CD14-positive monocyte (primary cell): ENCODE measurements at regions not wholly inside any gene's neighbourhood (a gene's known extent, or its start where the extent isn't known, plus 50 kb on each side); places are given as distances from the start of the nearest gene placed in this dataset.

Experiments
- DNase-seq, 3 donors: peaks; one replicate each; pipeline ENCODE4 v3.0.0-alpha.2; 2011 to 2022
- H2AFZ ChIP-seq: 2 replicates; pipeline ENCODE4 v1.6.0; 2012; ENCODE audit warnings: mild to moderate bottlenecking, low read depth, low read length, inconsistent platforms; ENCODE audit not compliant: insufficient read depth, poor library complexity, severe bottlenecking
- H3K27ac ChIP-seq, 2 donors: 1 replicate in 1 of 2; 2 replicates in 1 of 2; pipeline ENCODE4 v1.5.1; 2012 to 2013; ENCODE audit warnings: low read length in 2 of 2, control low read depth in 1 of 2, inconsistent platforms in 1 of 2, low read depth in 1 of 2, mild to moderate bottlenecking in 1 of 2
- H3K27me3 ChIP-seq, 2 donors: one replicate each; pipeline versions ENCODE4 v1.6.0 to v1.6.1; 2011 to 2013; ENCODE audit warnings: low read length in 2 of 2; ENCODE audit not compliant: control insufficient read depth in 2 of 2, insufficient read depth in 2 of 2
- H3K36me3 ChIP-seq, 2 donors: replicated peaks in 1 of 2; 1 replicate in 1 of 2; 2 replicates in 1 of 2; pipeline versions ENCODE4 v1.5.1 to v1.6.1; 2012 to 2013; ENCODE audit warnings: low read length in 2 of 2, control low read depth in 1 of 2, inconsistent platforms in 1 of 2, mild to moderate bottlenecking in 1 of 2; ENCODE audit not compliant: insufficient read depth in 2 of 2, control insufficient read depth in 1 of 2
- H3K4me1 ChIP-seq, 2 donors: 1 replicate in 1 of 2; 2 replicates in 1 of 2; pipeline versions ENCODE4 v1.5.1 to v1.6.1; 2012 to 2013; ENCODE audit warnings: low read length in 2 of 2, control low read depth in 1 of 2, inconsistent platforms in 1 of 2, mild to moderate bottlenecking in 1 of 2, moderate library complexity in 1 of 2; ENCODE audit not compliant: insufficient read depth in 2 of 2, control insufficient read depth in 1 of 2
- H3K4me2 ChIP-seq: replicated peaks from 2 replicates; pipeline ENCODE3; 2012; ENCODE audit warnings: low read length, moderate library complexity, mild to moderate bottlenecking; ENCODE audit not compliant: poor library complexity, severe bottlenecking; ENCODE audit errors: extremely low read depth
- H3K4me3 ChIP-seq, 3 experiments: fragments of 200-600 bp in 1 of 3; sonication (generic) in 1 of 3; replicated peaks in 1 of 3; 1 replicate in 2 of 3; 2 replicates in 1 of 3; pipeline ENCODE4 v1.5.1; 2011 to 2013; ENCODE audit warnings: low read length in 3 of 3, mild to moderate bottlenecking in 3 of 3, control low read depth in 2 of 3, low read depth in 2 of 3, inconsistent platforms in 1 of 3, moderate library complexity in 1 of 3
- H3K79me2 ChIP-seq: 2 replicates; pipeline ENCODE4 v1.6.0; 2012; ENCODE audit warnings: mild to moderate bottlenecking, control low read depth, inconsistent platforms, low read length, moderate library complexity; ENCODE audit not compliant: insufficient read depth
- H3K9ac ChIP-seq: 2 replicates; pipeline ENCODE4 v1.6.0; 2017; ENCODE audit warnings: low read length, mild to moderate bottlenecking; ENCODE audit not compliant: insufficient read depth, poor library complexity, severe bottlenecking
- H3K9me3 ChIP-seq, 2 donors: replicated peaks in 1 of 2; 1 replicate in 1 of 2; 2 replicates in 1 of 2; pipeline versions ENCODE4 v1.5.1 to v1.6.1; 2012 to 2013; ENCODE audit warnings: low read length in 2 of 2, control low read depth in 1 of 2; ENCODE audit not compliant: control insufficient read depth in 1 of 2, insufficient read depth in 1 of 2
- H4K20me1 ChIP-seq: 2 replicates; pipeline ENCODE4 v1.6.0; 2012; ENCODE audit warnings: mild to moderate bottlenecking, low read length, control low read depth, moderate library complexity; ENCODE audit not compliant: insufficient read depth
- H3K27ac Mint-ChIP-seq, 7 donors: one replicate each; pipeline ENCODE4 v1.8.0; 2020; ENCODE audit warnings: mild to moderate bottlenecking in 7 of 7, mixed read lengths in 7 of 7, moderate library complexity in 6 of 7, inconsistent platforms in 2 of 7
- H3K27me3 Mint-ChIP-seq, 3 donors: one replicate each; pipeline ENCODE4 v1.8.0; 2021 to 2022; ENCODE audit warnings: low read depth in 3 of 3, mild to moderate bottlenecking in 3 of 3, mixed read lengths in 3 of 3, moderate library complexity in 3 of 3, inconsistent platforms in 1 of 3
- H3K36me3 Mint-ChIP-seq, 2 donors: one replicate each; pipeline ENCODE4 v1.8.0; 2020; ENCODE audit warnings: mixed read lengths in 2 of 2, inconsistent platforms in 1 of 2, mild to moderate bottlenecking in 1 of 2
- H3K4me1 Mint-ChIP-seq: one replicate; pipeline ENCODE4 v1.8.0; 2020; ENCODE audit warnings: mild to moderate bottlenecking, mixed read lengths
- H3K4me3 Mint-ChIP-seq, 2 donors: one replicate each; pipeline ENCODE4 v1.8.0; 2020; ENCODE audit warnings: mild to moderate bottlenecking in 2 of 2, mixed read lengths in 2 of 2, moderate library complexity in 1 of 2
- H3K9me3 Mint-ChIP-seq, 7 donors: one replicate each; pipeline ENCODE4 v1.8.0; 2020 to 2022; ENCODE audit warnings: mixed read lengths in 7 of 7, mild to moderate bottlenecking in 6 of 7, moderate library complexity in 6 of 7, inconsistent platforms in 2 of 7
- CTCF ChIP-seq: fragments of 200-600 bp; IDR thresholded peaks from one replicate; pipeline ENCODE4 v1.8.0; 2022; ENCODE audit warnings: antibody characterized with exemption, mild to moderate bottlenecking
- WGBS: methylation state at CpG from one replicate; pipeline ENCODE4 v1.1.5; 2013; ENCODE audit warnings: missing lambda C conversion rate; ENCODE audit not compliant: insufficient coverage; 5-methylcytosine and 5-hydroxymethylcytosine counted together
- intact Hi-C, 2 donors: fragments of 100-400 bp; cut with micrococcal nuclease; formaldehyde crosslinking; loops; one replicate each; pipeline versions ENCODE4 v1.15.0 to v1.15.1; 2023

- Histone ChIP-seq H2AFZ (no peak overlapping the region), H3K4me3 (no peak overlapping the region), H3K27ac (no peak overlapping the region), H3K4me2 (no peak overlapping the region), H3K9me3 (no peaks in the 10 kb centered on the region), H3K36me3 (peaks cover 0 to 15% of the 10 kb centered on the region in 2 donors), H4K20me1 (peaks cover 88% of the 10 kb centered on the region), H3K4me1 (peaks cover under 1 to 2% of the 10 kb centered on the region in 2 donors), H3K27me3 (no peaks in the 10 kb centered on the region), H3K79me2 (peaks cover 87% of the 10 kb centered on the region), H3K9ac (no peak overlapping the region)
- Mint-ChIP-seq H3K27me3 (no peaks in the 10 kb centered on the region), H3K4me1 (peaks cover 9% of the 10 kb centered on the region), H3K4me3 (no peak overlapping the region), H3K36me3 (peaks cover 19 to 26% of the 10 kb centered on the region in 2 donors), H3K27ac (no peak overlapping the region), H3K9me3 (peaks cover 0 to 4% (median 0%) of the 10 kb centered on the region in 7 donors)
- no peak for DNase-seq
- TF ChIP-seq CTCF = no peak
- 99% methylated on average over 5 of the region's 5 CpGs for WGBS
- intact Hi-C loops = no loop called here
These were observed 105.1 kb downstream of the UTRN start for GRCh38 chr6:144390202-144390601.

GRCh38 chr6:144390886-144391285 is 105.8 kb downstream of the UTRN start:
- intact Hi-C loops = no loop called here
- Histone ChIP-seq H3K4me1 (peaks cover 5 to 9% of the 10 kb centered on the region in 2 donors), H3K9ac (no peak overlapping the region), H3K9me3 (no peaks in the 10 kb centered on the region), H4K20me1 (peaks cover 88% of the 10 kb centered on the region), H3K36me3 (peaks cover 0 to 15% of the 10 kb centered on the region in 2 donors), H3K79me2 (peaks cover 85% of the 10 kb centered on the region), H3K4me2 (no peak overlapping the region), H2AFZ (no peak overlapping the region), H3K27me3 (no peaks in the 10 kb centered on the region), H3K4me3 (no peak overlapping the region), H3K27ac (no peak overlapping the region)
- Mint-ChIP-seq H3K4me3 (no peak overlapping the region), H3K9me3 (peaks cover 0 to 4% (median 0%) of the 10 kb centered on the region in 7 donors), H3K27ac (peak overlapping the region in 1 of 7 donors; percentile 83), H3K36me3 (peaks cover 19 to 26% of the 10 kb centered on the region in 2 donors), H3K27me3 (no peaks in the 10 kb centered on the region), H3K4me1 (peaks cover 15% of the 10 kb centered on the region)
- DNase-seq = no peak
- no peak for TF ChIP-seq CTCF
